Omental fat pad (tissue), 3 donors: ENCODE measurements at regions not wholly inside any gene's neighbourhood (a gene's known extent, or its start where the extent isn't known, plus 50 kb on each side); places are given as distances from the start of the nearest gene placed in this dataset.

ENCODE experiments used
- ATAC-seq: fragments of 150-250 bp; one replicate; pipeline ENCODE4 v1.9.1; 2016; ENCODE audit warnings: mild to moderate bottlenecking, moderate library complexity; ENCODE audit not compliant: low FRiP score
- DNase-seq: peaks from one replicate; pipeline ENCODE4 v3.0.0-alpha.2; 2019; ENCODE audit warnings: low spot score
- CTCF ChIP-seq, 3 donors: fragments of 450-650 bp; IDR thresholded peaks; one replicate each; pipeline ENCODE4 v1.5.1; 2016 to 2017; ENCODE audit warnings: antibody characterized with exemption in 3 of 3, mild to moderate bottlenecking in 3 of 3, moderate library complexity in 2 of 3

- no peak for DNase-seq
- no peak for TF ChIP-seq CTCF (IDR thresholded peaks at IDR 0.05)
- ATAC-seq = no peak
These were observed 268.6 kb upstream of the SLCO3A1 start for GRCh38 chr15:91584895-91585294.

GRCh38 chr15:91586560-91586959 lies 266.9 kb upstream of the SLCO3A1 start:
- DNase-seq = no peak
- ATAC-seq = no peak
- TF ChIP-seq CTCF (IDR thresholded peaks at IDR 0.05) = no peak

GRCh38 chr15:91589360-91589759 lies 264.1 kb upstream of the SLCO3A1 start:
- ATAC-seq = no peak
- no peak for DNase-seq
- TF ChIP-seq CTCF (IDR thresholded peaks at IDR 0.05) = no peak

GRCh38 chr15:91592567-91592966 lies 260.9 kb upstream of the SLCO3A1 start:
- no peak for ATAC-seq
- no peak for TF ChIP-seq CTCF (IDR thresholded peaks at IDR 0.05)

GRCh38 chr15:91593067-91593466 lies 260.4 kb upstream of the SLCO3A1 start:
- TF ChIP-seq CTCF (IDR thresholded peaks at IDR 0.05) = no peak
- no peak for DNase-seq
- ATAC-seq = no peak

More at GRCh38 chr15:91592567-91592966, 260.9 kb upstream of the SLCO3A1 start:
- no peak for DNase-seq

GRCh38 chr15:91593653-91594052 lies 259.9 kb upstream of the SLCO3A1 start:
- DNase-seq (no peak), ATAC-seq (no peak)
- no peak for TF ChIP-seq CTCF (IDR thresholded peaks at IDR 0.05)

- ATAC-seq (no peak), DNase-seq (no peak)
- no peak for TF ChIP-seq CTCF (IDR thresholded peaks at IDR 0.05)
These were observed 254.2 kb upstream of the SLCO3A1 start for GRCh38 chr15:91599261-91599660.
